NCI-H2196 treated with DMSO at 0.1 percent for 48 hours (cell line): ENCODE measurements at regions not wholly inside any gene's neighbourhood (a gene's known extent, or its start where the extent isn't known, plus 50 kb on each side); places are given as distances from the start of the nearest gene placed in this dataset.

Source experiments
- DNase-seq: peaks from one replicate; lab custom pipeline; 2025; ENCODE audit not compliant: unreplicated experiment; lab: John Stamatoyannopoulos, UW

DNA sequence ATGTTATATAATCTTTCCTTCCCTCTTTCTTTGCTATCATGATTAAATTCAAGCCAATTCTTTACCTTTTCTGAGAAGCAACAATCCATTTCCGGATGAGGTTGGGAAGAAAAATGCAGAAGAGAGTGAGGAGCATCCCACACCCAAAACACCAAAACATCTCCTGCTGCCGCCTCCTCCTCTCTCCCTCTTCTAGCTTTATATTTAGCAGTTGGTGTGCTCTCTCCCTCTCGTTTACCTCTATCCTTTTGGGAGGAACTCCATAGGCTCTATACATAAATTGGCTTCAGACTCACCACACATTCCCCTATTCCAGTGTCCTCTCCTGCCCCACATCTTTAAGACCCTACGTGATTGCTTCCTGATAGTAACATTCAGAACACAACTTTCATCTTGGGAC, 332.2 kb upstream of the PLXNA2 start:
- no peak for DNase-seq

DNA sequence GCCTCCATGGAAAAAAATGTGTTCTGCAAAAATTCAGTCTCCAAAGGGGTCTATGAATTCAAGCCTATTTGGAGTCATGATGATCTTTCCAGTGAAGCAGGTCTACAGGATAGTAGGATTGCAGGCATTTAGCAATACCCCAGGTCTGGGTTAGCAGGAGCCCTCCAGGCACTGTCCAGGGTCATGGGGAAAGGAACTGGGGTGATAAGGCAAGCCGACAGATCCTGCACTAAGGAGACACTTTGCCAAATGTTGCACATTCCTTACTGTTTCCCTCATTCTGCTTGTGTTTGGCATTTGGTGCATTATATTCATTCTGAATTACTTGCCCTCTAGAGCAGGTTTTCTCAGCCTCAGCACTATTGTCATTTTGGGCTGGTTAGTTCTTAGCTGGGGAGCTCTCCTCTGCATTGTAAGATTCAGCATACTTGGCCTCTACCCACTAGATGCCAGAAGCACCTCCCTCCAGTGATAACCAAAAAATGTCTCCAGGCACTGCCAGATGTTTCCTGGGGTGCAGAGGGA, 333.3 kb upstream of the PLXNA2 start:
- no peak for DNase-seq

DNA sequence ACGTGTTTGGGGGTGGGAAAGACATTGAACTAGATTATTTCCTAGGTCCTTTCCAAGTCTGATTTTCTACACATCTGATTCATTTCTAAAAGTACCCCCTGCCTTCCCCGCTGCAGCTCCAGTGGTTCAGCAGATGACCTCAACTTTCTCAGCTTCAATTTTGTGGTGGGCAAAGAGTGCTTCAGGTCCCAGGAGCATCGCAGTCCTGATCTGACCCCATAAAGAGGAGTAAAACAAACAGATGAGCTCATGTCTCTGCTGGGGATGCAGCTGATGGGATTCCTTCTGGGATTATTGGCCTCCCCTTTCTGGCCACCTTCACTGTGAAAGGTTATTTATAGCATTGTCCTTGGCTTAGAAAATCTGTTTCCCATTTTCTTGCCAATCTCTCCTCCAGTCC, 337.0 kb upstream of the PLXNA2 start:
- DNase-seq: no peak

DNA sequence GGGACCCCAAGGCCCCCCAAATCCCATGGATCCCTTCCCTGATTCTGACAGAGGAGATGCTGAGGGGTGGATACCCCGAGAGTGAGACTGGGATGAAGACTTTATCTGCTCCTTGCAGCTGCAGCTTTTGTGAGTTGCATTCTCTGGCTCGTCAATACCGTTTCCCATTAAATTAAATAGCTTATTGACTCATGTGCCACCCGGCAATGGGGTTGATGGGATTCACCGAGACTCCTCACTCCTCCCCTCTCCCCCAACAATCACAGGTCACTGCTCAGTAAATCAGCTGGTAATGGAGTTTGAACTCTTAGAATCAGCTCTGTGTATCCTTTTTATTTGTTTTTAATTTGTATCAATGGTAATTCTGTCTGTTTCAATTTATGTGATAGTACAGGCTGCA, 337.5 kb upstream of the PLXNA2 start:
- no peak for DNase-seq

DNA sequence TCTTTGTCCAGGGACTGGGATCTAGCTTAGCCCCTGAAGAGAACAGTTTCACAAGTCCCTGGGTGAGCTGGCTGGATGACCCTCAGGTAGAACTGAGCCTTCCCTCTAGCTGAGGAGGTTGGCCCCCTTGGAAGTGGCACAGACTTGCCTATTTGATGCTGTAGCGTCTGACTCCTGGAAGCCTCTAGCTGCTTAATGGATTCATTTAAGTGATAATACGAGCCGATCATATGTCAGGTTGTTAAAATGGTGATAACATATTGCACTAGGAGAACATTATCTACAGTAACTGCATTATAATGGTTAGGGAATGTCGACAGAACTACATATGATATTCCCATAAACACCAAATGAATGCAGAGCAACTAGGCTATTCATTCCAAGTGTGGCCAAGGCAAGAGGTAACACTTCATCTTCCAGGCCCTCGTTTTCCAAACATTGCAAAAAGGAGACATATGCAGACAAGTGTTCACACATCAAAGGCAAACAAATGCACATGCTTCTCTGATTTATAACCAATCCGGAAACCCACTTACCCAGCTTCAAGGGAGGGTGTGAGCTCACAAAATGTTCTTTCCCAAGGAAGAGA, 340.1 kb upstream of the PLXNA2 start:
- DNase-seq: no peak

DNA sequence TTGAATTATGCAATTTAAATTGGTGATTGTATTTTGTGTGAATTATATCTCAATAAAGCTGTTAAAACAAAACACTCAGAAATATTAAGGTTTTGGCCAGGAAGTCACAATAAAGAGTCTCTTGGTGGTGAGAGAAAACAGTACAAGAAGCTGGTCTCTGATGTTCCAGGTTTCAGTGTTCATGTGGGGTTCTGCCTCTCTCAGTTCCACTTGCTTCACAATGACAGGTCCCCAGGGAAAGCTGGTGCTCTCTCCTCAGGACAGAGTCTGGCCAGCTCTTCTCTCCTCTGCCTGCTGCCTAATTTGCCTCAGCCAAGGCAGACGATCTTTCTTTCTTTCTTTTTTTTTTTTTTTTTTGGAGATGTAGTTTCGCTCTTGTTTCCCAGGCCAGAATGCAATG, 342.9 kb upstream of the PLXNA2 start:
- DNase-seq: no peak

DNA sequence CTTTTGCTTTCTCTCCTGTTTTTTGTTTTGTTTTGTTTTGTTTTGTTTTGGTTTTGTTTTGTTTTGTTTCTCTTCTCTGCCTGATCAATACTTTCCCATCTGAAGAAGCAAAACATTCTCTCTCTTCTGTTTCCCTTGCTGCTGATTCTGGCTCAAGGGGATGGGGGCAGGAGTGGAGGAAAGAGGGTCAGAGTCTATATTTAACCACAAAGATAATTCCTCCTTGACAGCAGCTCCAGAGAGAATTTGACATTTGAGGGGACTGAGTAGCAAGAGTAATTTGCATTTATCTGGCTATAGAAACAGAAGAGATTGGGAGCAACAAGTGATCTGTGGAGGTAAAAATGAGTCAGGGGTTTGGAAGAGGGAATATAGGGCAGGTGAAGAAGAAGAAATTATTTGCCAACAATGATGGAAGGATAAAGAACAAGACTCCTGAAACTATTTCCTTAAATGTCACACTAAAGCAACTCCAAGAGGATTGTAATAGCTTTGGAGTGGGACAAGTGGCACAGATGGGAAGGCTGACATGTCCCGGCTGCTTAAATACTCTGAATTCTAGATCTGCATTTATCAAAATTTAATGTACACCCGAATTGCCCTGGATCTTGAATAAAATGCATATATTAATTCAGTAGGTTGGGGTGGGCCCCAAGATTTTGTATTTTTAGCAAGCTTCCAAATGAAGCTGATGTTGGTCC, 349.3 kb upstream of the PLXNA2 start:
- DNase-seq: no peak

DNA sequence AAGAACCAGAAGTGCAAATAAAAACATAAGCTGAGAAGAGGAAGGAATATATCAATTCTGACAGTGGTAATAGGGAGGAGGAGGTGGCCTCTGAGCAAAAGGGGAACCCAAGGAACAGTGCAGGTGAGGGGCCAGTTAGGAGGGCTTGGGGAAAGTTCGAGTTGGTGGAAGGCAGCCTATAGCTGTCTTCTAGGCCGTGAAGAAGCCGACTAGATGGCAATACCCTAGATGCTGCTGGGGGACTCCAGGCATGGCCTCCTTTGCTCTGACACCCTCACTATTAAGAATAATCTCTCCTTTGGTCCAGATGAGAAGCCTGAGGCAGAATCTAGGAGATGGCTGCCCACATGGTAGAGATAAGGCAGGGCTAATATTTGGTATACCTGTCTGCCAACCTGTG, 351.1 kb upstream of the PLXNA2 start:
- no peak for DNase-seq

DNA sequence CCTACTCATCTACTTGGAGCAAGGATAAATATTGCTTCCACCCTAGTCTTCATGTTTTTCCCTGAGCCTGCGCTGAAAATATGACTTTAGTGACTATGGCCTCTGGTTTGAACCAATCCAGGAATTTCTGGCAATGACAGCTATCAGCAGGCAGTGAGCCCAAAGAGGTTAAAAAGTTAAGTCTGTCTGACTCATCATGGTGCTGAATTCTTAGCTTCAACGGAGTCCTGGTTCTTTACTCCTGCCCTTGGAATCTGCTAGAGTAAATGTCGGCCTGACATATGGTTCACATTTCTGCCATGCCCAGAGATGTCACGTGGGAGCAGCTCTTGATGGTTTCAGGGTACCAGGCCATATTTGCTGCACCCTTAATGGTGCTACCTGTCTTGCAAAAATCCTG, 351.6 kb upstream of the PLXNA2 start:
- no peak for DNase-seq

DNA sequence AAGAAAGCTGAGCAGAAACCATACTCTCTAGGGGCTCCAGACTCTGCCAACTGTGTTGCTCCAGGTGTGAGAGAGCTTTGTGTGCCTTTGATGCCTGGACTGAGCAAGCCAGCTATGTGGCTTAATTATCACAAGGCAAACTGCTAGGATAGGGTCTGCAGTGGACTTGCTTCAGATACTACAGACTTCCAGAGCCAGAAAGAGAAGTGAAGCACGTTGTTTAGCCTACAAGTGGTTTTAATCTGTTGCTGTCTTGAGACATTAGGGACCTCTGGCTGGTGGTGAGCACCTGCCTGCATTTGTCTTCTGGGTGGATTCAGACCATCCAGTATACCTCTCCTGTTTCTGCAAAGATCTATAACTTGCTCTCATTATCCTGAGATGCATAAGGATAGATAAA, 353.4 kb upstream of the PLXNA2 start:
- no peak for DNase-seq

DNA sequence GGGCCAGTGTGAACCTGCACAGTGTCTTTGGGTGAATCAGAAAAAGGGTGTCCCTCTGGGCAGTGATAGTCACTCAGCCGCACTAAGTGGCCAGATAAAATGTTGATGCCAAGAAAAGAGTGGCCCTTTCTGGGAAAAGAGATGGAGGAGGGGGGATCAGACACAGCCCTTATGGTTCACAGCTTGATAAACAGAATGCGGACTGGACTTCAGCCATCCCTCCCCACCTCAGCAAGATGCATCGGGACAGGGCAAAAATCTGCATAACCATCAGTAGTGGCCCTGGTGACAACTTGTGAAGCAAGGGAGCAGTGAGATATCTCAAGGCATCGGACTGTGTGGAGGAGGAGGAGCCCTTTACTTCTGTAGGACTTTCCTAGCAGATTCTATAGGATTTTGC, 353.8 kb upstream of the PLXNA2 start:
- DNase-seq: no peak

DNA sequence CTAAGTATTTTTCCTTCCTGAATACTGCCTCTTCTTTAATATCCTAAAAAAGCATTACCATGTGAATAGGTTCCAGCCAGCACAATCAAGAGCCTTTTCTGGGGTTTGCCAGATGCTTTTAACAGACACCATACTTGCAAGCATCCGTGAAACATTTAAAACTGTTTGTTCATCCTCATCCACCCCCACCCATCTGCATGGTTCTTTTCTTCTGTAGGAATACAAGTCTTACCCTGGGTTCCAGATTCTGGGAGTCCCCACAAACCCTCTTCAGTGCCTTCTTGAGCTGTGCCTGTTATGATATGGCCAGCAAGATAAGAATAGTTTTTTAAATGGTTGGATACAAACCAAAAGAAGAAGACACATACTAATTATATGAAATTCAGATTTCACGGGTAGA, 354.9 kb upstream of the PLXNA2 start:
- no peak for DNase-seq

DNA sequence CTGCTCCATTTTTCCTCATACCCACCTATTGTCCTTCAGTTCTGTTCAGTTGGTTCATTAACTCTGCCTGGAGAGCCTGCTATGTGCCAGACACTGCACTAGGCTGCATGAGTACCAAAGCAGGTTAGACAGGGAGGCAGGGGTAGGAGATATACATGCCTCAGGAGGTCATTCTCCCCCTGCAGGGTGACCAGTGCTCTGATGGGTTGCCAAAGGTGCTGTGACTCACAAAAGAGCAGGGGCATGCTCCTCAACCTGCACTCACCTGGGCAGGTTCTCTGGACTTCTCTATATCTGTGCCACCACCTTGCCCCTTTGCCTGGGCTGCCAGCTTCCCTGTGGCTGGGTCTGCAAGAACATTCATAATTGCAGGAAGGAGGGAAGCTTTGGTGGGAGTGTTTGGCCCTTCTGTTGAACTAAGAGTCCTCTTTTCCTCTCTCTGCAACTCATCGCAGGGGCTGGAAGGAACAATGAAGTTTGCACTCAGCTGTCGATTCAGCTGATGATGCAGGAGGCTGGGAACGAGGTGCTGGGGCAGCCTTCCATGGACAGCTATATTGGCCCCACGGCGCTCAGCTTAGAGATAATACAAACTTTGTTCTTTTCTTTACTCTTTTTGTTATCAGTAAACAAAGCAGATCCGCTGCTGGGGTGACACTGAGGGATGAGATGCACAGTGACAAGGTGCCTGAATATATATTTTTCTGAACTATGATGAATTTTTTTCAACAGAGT, 356.4 kb upstream of the PLXNA2 start:
- no peak for DNase-seq

DNA sequence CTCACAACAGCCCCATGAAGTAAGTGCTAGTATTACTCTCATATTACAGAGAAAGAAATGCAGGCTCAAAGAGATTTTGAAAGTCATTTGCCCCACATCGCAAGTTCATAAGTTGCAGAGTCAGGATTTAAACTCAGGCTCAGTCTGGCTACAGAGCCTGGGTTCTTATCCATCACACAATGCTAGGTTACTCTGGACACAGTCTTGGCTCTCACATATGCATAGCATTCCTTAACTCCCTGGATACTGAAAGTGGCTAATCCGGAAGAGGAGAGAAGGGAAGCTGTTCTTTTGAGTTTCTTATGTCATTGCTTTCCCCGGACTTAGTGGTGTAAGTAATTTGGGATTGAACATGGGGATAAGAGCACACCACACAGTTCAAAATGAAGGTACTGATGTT, 357.4 kb upstream of the PLXNA2 start:
- no peak for DNase-seq

DNA sequence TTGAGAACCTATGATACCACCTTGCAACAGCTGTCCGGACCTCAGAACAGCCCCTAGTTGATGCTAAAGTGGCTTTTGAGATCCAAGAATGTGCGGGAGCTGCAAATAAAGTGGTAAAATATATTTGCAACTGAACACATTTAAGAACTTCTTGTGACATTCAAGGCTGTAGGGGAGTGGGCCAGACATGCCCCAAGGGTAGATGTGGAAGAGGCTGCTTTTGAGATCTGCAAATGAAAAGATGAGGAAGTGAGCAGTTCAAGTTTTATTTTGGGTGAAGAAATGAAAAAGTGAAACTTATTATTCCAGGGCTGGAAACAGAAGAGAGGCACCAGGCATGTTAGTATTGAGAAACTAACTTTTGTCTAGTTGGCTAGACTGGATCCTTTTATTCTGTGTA, 359.5 kb upstream of the PLXNA2 start:
- no peak for DNase-seq

DNA sequence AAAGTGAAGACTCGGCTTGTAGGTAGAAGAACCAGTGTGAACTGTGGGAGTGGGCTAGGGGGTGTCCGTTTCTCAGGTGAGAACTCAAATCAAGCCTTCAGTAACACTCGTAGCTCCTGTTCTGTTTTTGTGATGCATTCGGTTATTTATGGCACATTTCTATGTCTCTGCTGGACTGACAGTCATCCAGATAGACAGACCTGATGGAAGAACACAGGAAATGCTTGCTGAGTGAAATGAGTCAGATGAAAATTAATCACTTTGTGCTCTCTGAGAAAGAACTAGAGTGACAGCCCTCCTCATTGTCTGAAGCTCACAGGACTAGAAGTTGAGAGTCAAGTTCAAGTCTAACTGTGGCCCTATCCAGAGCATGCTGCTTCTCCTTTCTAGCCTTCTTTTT, 360.1 kb upstream of the PLXNA2 start:
- DNase-seq: no peak

DNA sequence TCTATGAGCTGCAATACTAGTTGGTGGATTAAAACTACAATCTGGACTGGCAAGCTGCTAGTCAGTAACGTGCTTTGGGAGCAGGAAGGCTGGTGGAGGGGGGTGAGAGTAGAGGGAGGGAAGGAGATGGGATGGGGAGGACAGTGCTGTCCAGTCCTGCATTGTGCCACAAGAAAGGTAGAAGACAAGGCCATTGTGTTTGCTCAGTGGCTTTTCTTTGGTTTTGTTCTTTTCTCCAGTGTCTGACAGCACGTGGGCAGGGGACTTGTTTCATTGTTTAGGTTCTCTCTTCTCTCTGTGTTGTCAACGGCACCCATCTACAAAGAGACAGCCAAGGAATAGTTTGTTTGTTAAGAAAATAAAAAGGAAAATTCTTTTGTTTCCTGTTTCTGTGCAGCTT, 362.8 kb upstream of the PLXNA2 start:
- DNase-seq: no peak

DNA sequence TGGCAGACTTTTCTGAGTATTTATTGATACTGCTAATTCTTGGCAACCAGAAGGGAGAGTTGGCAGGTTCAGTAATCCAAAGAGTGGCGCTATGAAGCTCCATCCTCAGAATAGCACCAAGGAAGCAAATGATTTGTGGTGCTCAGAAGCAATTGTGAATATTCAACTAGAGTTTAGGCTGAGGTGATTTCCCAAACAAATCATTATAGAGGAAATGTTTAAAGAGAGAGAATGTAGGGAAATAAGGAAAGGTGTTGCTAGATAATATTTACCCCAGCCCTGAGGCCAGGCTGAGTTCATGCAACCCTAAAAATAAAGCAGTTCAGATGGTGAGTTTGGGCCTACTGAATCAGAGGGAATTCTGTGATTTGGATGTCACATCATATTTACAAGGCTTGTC, 363.4 kb upstream of the PLXNA2 start:
- DNase-seq: no peak

DNA sequence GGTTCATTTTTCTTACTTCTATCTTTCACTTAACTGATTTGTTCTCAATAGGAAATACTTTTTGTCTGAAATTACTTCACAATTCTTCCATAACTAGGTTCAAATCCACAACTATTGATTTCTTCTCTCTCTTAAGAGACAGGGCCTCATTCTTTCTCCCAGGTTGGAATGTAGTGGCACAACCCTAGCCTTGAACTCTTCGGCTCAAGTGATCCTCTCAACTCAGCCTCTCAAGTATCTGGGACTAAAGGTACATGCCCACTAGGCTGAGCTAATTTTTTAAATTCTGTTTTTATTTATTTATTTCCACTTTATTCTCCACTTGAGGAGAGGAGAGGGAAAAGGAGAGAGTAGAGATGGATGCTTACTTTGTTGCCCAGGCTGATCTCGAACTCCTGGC, 370.4 kb upstream of the PLXNA2 start:
- no peak for DNase-seq

DNA sequence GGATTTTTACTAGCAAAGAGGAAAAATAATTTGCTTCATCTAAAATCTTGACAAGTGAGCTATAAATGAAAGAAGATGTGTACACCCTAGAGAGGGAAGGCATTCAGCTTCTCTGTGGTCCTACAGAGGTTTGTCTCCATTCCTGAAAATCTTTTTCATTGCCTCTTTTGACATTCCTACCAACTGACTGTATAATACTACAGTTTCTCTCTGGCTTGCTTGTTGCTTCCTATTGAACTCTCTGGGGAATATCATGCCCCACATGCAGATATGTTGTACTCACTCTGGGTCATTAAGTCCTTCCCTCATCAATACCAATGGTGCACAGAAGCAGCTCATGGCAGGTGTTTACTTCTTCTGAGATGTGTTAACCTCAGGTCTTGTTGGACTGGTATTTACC, 371.2 kb upstream of the PLXNA2 start:
- DNase-seq: no peak

DNA sequence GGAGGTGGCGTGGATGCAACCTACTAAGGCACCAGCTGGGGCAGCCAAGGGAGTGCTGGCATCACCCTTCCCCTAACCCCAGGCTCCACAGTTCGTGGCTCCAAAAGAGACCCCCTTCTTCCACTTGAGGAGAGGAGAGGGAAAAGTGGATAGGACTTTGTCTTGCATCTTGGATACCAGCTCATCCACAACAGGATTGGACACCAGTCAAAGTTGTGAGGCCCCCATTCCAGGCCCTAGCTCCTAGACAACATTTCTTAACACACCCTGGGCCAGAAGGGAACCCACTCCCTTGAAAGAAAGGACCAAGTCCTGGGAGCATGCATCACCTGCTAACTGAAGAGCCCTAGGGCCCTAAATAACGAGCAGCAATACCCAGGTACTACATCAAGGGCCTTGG, 372.6 kb upstream of the PLXNA2 start:
- DNase-seq: no peak
